ENCODE measurements at regions not wholly inside any gene's neighbourhood (a gene's known extent, or its start where the extent isn't known, plus 50 kb on each side); places are given as distances from the start of the nearest gene placed in this dataset.

- CTCF ChIA-PET, result no interaction called here
- Histone ChIP-seq H3K4me3 (replicated peaks in 1 of 2; ENCODE audit: low read depth in 1 of 2, low read length in 2 of 2) (no peak overlapping the region), H3K79me2 (ENCODE audit: insufficient read depth, low read length) (no peaks in the 10 kb centered on the region), H3K36me3 (ENCODE audit: control insufficient read depth in 1 of 2, insufficient read depth in 2 of 2, low read length in 2 of 2) (no peaks in the 10 kb centered on the region), H4K20me1 (ENCODE audit: insufficient read depth) (no peaks in the 10 kb centered on the region), H3K27me3 (ENCODE audit: insufficient read depth, low read length) (no peaks in the 10 kb centered on the region), H2AFZ (ENCODE audit: low read depth, low read length, poor library complexity, severe bottlenecking) (no peak overlapping the region), H3K27ac (ENCODE audit: low read depth, low read length) (no peak overlapping the region), H3K9ac (ENCODE audit: low read length) (no peak overlapping the region), H3K4me1 (ENCODE audit: control insufficient read depth in 1 of 2, insufficient read depth in 2 of 2, low read length in 2 of 2) (no peaks in the 10 kb centered on the region), H3K4me2 (ENCODE audit: low read length) (no peak overlapping the region), H3K9me3 (ENCODE audit: control insufficient read depth in 1 of 2, insufficient read depth in 1 of 2, low read depth in 1 of 2, low read length in 2 of 2) (no peaks in the 10 kb centered on the region), H3K9me2 (ENCODE audit: insufficient read depth) (no peaks in the 10 kb centered on the region)
- intact Hi-C loops (cut with micrococcal nuclease), result no loop called here
- no TSS peak for BruUV-seq (replicated peaks)
- no peak for ATAC-seq
- no peak for DNase-seq (ENCODE audit: low read depth, low spot score)
- TF ChIP-seq EGR1 (IDR thresholded peaks at IDR 0.05; ENCODE audit: low read depth) (no peak), RAD21 (IDR thresholded peaks at IDR 0.05; ENCODE audit: low read depth) (no peak), POLR2A (IDR thresholded peaks at IDR 0.05; ENCODE audit: borderline replicate concordance, extremely low read depth, insufficient read depth, insufficient read length) (no peak), MAX (IDR thresholded peaks at IDR 0.05) (no peak)
- TF ChIP-seq, protein P1, sequence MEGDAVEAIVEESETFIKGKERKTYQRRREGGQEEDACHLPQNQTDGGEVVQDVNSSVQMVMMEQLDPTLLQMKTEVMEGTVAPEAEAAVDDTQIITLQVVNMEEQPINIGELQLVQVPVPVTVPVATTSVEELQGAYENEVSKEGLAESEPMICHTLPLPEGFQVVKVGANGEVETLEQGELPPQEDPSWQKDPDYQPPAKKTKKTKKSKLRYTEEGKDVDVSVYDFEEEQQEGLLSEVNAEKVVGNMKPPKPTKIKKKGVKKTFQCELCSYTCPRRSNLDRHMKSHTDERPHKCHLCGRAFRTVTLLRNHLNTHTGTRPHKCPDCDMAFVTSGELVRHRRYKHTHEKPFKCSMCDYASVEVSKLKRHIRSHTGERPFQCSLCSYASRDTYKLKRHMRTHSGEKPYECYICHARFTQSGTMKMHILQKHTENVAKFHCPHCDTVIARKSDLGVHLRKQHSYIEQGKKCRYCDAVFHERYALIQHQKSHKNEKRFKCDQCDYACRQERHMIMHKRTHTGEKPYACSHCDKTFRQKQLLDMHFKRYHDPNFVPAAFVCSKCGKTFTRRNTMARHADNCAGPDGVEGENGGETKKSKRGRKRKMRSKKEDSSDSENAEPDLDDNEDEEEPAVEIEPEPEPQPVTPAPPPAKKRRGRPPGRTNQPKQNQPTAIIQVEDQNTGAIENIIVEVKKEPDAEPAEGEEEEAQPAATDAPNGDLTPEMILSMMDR (IDR thresholded peaks at IDR 0.05 in 2 of 3, conservative IDR thresholded peaks at IDR 0.05 in 1 of 3; ENCODE audit: borderline replicate concordance in 1 of 3, insufficient read depth in 1 of 3, low read depth in 2 of 3, low read length in 2 of 3), result no peak
- POLR2A ChIA-PET, result no interaction called here
- RAD21 ChIA-PET (ENCODE audit: low non-redundant PET in 1 of 2, low total read pairs in 2 of 2, uncharacterized antibody in 2 of 2, unreplicated experiment in 2 of 2), result no interaction called here
These were observed 50.7 kb upstream of the HBS1L start for GRCh38 chr6:135105299-135105698.
